ENCODE measurements at regions not wholly inside any gene's neighbourhood (a gene's known extent, or its start where the extent isn't known, plus 50 kb on each side); places are given as distances from the start of the nearest gene placed in this dataset.

DNA sequence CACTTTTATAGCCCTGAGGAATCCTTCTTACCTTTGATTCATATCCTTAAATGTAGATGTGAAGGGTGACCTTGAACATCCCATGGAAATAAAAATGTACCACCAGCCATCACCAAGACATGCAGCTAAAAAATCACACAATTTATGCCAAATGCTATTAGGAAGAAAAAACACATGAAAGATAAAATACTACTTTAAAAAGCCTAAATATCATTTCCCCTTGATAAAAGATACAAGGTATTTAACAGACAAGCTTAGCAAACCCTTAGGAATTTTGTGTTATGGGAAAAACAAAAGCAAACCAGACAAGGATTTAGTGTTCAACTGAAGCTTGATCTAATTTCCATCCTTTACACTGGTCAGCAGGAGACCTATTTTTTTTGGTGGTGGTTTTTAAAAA lies 255.0 kb downstream of the ICOS start:
- no peak for DNase-seq

DNA sequence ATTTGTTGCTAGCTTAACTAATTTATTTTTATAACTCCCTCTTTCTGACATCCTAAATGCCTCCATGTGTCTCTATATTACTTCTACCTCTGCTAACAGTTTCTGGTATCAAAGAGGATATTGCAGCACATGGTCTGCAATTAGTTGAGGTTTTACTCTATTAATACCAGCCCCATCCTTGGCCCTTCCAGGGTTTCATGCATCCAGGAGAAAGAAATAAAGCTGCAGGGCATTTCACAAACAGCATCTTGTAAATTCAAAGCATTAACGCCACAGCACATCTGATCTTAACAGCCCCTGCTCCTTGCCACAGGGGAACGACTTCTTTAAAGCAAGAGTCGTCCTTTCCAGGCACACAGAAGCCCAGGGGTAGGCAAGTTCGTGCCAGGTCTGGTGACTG lies 258.9 kb downstream of the ICOS start:
- DNase-seq = no peak

DNA sequence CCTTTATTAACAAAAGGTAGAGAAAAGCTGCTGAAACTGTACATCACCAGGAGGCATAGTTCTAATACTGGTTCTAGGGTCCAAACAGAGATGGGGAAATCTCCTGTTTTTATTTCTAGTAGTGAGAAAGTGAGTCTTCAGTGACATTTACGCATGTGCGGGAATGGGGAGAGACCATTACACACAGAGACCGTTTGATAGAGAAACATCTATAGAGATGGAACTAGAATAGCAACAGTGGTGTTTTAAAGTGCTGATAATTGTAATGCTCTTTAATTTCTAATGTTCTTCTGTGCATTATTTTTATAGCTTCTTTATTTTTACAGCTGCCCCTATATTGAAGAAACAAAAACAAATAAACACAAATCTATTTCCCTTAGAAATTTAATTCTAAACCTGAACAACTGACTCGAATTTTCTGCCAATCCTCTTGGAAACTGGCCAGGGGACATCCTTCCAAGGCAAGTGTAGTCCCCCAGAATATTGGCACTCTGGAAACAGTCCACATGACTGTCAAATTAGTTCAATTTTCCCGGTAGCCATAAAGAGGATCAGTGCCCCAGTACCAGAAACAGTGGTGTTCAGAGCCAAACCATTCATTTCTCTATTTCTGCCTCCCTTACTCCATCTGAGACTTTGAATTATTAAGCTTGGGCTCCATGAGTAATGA lies 260.9 kb downstream of the ICOS start:
- no peak for DNase-seq

DNA sequence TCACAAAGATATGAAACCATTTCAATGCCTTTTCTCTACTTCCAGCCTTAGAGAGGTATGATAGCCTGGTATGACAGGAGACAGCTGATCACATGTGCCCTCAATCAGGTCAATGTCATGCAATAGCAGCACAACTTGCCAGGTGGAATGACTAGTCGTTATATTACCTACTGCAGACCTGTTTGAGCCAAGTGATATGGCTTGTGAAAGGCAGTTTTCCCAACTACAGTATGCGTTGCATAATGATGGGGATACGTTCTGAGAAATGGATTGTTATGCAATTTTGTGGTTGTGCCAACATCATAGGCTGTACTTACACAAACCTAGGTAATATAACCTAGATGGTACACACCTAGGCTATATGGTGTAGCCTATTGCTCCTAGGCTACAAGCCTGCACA lies 262.8 kb downstream of the ICOS start:
- DNase-seq = no peak

DNA sequence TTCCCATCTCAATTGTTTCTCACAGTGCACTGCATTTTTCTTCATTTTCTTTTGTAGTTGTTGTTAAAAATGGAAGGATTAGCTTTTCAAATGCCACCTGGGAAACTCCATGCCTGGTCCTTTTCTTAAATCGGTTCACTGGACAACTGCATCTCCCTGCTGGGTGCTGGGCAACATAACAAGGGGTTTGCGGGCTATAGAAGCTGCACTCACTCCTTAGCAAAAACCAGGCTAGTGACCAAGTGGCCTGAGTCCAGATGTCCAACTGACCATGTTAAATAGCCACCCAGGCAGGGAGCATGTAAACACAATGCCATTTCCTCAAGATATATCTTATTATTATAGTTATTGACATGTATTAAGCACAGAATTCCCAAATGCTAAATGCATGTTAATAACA lies 264.9 kb downstream of the ICOS start:
- no peak for DNase-seq

DNA sequence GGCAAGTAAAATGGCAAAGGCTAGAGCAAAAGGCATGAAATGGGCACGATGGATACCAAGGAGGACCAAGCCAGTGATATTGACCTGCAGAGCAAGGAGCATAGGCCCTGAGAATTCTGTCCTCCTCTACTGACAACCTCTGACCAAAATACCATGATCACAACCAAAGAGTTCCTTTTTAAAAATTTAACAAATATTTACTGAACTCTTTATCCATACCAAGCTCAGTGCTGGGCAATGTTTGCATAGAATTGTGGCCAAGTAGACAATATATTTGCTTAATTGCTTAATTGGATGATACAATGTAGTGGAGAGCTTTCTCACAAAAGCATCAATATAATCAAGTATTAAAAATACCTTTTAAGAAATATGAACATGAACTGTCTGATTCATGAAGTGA lies 265.7 kb downstream of the ICOS start:
- no peak for DNase-seq

DNA sequence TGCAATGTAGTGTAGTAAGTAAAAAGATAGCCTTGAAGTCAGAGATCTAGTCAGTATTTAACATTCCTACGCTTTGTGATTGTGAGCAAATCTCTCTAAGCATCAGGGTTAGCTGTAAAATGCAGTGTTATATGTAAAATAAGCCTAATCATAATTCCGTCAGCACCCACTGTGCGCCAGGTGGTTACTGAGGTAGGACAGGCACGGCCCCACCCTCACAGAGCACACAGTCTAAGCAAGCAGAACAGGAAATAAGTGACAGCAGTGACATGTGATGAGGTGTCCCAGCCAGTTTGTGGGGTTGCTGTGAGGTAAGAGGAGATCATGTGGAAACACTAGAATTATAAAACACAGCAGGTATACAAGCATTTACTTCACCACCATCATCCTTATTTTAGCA lies 267.1 kb downstream of the ICOS start:
- DNase-seq = no peak

DNA sequence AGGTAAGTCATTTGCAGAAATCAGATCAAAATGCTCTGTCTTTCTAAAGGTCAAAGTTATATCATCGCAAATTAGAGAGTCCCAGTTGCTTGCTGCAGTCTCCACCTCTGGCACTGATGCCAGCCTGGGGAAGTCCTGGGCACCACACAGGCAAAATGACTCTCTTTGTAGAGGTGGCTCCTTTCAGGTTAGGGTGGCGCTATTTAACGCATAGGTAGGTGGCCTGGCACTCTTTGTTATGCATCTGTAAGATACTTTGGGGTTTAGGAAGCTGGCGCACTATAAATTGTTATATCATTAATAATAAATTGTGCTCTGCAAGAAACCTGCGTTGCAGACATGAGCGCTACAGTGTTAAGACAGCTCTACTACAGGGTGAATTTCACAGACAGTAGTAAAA lies 268.5 kb downstream of the ICOS start:
- DNase-seq = no peak

DNA sequence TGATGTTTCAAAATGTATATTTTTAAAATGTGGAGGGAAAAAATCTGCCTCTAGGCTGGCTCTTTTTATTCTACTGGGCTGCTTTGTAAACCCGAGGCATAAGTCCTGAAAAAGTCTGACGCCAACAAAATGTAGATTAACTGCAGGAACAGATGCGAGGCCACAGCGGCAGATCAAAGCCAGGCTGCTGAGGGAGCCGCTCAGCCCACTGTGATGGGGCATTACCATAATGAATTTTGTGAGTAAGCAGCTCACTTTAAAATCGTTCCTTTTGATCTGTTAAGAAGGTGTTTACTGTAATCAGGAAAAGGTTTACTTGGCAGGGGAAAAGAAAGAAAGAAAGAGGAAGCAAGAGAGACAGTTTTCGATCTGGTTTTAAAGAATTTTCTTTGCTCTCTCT lies 269.0 kb downstream of the ICOS start:
- no peak for DNase-seq

DNA sequence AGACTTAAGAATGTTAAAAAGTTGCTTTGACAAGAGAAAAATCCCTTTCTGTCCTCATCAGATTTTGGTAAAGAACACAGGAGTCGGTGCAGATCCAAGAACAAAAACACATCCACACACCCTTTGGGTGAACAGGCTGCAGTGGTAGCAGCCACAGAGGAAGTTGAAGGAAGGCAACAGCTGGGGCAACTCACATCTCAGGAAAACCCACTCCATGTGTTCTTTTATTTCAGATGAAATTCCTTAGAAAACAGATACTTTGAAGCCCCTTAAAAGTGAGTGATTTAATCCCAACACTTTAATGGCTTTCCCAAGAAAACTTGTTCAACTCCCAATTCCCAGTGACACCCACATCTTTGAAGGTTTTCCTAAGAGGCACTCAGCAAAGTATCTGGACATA lies 271.3 kb downstream of the ICOS start:
- DNase-seq = no peak

DNA sequence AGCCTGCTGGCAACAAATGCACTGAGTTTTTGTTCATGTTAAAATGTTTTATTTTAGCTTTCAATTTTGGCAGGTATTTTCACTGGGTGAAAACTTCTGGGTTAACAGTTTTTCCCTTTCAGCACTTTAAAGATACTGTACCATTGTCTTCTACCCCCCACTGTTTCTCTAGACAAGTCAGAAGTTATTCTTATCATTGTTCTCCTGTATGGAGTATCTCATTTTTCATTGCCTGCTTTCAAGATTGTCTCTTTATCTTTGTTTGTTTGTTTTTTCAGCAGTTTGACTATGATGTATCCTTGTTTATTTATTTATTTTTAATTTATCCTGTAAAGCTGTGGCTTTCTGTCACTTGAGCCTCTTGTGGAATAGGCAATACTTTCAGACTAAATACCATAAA lies 277.0 kb downstream of the ICOS start:
- DNase-seq = no peak

DNA sequence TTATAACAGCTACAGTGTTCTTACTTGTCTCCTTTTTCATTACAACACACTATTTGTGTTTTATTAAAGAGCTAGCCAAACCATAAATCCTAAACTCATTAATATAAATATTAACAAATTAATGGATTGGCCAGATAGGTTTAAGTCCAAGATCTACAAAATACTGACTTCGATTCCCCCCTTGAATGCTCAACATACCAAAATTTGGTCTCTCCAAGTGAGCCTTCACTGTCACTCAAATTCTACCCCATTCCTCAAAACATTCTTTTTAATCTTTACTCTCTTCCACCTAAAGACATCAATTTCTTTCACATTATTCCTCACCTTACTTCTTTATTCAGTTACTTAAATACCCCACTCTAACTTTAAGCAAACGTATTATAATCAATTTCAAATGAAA lies 281.5 kb downstream of the ICOS start:
- no peak for DNase-seq

DNA sequence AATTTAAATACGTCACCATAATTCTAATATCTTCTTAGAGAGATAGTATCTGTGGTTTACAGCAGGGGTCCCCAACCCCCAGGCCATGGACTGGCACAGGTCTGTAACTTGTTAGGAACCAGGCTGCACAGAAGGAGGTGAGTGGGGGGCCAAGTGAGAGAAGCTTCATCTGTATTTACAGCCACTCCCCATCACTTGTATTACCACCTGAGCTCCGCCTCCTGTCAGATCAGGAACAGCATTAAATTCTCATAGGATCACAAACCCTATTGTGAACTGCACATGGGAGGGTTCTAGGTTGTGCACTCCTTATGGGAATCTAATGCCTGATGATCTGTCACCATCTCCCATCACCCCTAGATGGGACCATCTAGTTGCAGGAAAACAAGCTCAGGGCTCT lies 282.6 kb downstream of the ICOS start:
- DNase-seq = no peak

DNA sequence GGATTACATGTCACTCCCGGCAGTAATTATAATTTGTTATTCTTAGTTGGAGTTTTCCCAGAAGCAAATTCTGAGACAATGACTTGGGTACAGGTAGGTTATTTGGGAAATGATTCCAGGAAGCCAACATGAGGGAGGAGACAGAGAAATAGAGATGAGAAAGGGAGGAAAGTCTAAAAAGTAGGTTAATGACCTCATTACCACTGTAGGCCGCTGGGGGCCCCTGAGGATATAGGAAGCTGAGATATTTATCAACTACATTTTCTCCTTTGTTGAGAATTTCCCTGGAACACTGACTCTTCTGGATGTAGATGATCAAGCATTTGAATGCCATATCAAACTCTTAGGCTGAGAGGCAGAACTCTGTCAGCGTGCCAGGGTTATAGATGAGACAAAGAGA lies 284.3 kb downstream of the ICOS start:
- DNase-seq = no peak

DNA sequence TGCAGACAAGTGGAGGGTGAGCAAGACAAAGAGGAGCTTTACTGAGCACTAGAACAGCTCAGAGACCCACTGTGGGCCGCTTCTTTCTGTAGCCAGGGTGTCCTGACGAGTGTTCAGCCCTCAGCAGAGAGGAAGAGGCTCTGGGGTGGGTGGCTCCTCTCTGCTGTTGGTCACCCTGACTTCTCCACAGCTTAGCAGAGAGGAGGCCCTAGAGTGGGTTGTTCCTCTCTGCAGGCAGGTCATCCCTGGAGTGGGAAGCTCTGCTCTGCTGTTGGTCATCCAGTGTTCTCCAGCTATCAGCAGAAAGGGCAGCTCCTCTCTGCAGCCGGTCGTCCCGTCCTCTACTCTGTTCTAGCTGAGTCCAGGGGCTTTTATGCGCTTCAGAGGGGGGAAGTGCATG lies 286.5 kb downstream of the ICOS start:
- DNase-seq = no peak

DNA sequence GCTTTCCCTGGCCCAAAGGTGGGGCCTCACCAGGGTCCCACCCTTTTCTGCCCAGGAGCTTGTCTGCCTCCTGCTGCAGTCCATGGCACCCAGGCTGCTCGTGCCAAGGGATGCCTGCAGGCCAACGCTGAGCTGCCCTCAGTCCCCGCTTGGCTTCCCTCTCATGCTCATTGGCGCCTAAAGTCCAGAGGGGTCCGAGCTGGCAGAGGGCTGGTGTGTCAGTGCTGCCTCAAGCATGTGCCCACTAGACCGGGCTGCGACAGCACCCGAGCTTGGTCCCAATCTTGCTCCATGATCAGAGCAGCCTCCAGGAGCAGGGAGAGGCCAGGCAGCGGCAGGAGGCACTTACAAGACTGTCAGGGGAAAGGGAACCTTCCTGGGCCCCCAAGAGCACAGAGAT lies 287.0 kb downstream of the ICOS start:
- DNase-seq = no peak

DNA sequence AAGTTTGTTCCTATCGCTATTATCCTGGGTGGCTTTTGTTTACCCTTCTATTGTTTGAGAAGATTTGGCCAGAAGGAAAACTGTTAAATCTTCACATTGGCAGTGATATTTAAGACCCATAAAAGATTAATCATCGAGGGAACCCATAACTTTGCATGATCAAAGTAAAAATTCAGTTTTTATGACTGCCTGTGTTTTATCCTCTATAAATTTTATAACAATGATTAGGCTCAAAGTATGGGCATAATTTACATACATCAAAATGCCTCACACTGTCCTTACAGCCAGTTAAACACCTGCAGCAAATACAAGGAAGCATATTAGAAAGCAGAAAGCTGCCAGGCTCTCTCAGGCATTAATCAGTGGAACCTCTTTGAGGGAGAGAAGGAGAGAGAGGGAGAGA lies 289.1 kb downstream of the ICOS start:
- no peak for DNase-seq

DNA sequence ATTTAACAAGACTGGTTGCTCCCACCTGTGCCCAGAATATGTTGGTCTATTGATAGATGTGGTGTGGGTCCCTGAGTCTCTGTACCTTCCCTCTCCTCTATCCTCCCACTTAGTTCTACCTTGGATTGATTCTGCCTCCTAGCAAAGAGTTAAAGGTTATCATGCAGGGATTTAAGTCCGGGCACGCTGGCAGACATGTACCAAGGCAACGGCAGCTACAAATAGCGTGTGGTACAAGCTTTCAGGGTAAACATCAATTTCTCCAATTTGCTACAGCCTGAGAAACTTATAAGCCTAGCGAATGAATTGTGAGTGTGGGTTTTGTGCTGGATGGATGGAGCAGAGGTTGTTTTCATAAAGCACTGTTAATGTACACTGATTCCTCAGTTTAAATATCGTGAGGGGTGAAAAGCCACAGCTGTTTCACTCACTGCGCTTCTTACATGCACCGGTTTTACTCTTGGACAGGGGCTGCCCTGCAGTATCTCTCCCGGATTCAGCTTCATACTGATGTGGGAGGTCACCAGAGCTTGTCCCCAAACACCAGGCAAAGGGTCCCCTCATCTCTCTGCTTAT lies 289.8 kb downstream of the ICOS start:
- DNase-seq = no peak

DNA sequence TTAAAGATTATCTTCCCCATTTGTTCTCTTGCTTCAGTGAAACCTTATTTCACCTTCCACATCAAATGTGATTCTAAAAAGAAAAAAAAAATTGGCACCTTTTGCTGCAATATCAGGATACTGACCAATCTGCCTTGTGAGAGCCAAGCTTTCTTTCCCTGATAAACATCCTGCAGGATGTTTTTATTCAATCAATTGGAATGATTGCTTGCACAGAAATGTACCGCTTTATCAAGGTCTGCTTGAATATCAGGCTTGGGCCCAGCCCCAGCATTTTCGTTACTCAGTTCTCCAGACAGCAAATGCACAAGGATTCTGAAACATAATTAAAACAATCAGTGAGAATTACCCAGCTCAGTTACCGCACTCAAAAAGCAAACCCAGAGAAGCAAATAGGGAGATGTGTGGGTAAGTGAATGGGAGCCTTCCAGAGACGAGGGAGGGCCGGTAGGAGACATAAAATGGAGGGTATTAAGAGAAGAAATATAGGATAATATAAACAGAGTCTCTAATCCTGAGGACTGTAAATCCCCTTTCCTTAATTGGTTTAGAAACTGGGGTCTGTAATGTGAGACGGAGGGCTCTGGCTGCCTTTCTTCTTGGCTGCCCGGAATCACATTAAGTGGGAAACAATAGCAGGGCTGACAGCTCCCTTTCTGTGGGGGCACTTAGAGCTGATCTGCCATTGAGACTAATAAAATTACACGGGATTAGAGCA lies 291.8 kb downstream of the ICOS start:
- DNase-seq = no peak

DNA sequence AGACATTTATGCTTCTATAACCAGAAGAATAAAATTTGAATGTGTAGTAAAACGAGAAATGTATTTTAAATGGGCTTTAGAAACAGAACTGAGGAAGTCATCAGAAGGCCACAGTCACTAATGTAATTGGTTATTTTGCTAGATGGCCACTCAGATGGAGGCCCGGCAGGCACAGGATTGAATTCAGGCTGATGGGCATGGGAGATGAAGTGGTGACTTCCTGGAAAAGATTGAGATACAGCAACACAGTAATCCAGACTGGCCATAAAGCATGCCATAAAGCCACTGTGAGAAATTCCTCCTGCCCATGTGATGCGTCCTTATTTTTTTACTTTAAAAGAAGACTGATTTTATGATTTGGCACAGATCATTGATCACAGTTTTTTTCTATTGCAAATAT lies 297.7 kb downstream of the ICOS start:
- DNase-seq = no peak

DNA sequence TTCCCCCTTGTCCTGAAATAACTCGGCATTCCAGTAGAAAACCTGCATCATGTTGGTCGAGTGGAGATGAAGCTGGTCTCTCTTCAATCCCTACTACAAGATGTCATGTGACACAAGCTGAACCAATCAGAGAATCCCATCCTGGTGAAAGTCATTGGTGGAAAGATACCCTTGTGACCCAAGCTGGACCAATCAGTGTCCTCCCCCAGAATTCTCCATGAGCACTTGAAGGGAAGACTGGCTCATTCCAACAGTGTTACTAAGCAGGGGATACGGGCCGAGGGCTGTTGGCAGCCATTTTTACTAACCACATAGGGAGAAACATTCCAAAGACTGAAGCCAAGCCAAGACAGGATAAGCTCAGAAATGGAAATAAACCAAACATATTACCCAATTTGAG lies 298.3 kb downstream of the ICOS start:
- no peak for DNase-seq

DNA sequence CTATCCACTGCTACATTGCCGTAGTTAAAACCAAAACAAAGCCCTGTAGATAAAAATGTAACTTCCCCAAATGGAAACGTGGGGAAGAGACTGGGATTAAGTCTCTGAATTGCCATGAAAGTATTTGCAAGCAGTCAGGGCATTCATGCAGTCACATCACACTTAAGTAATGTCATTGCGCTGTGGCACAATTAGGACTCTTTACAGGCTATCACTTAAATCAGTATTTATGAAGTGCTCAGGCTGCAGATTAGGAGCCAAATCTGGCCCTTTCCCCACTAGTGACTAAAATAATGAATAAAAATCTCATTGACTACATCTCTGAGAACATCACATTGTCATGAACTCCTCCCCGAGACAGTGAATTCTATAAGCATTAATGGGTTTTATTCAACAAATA lies 300.9 kb downstream of the ICOS start:
- DNase-seq = no peak

DNA sequence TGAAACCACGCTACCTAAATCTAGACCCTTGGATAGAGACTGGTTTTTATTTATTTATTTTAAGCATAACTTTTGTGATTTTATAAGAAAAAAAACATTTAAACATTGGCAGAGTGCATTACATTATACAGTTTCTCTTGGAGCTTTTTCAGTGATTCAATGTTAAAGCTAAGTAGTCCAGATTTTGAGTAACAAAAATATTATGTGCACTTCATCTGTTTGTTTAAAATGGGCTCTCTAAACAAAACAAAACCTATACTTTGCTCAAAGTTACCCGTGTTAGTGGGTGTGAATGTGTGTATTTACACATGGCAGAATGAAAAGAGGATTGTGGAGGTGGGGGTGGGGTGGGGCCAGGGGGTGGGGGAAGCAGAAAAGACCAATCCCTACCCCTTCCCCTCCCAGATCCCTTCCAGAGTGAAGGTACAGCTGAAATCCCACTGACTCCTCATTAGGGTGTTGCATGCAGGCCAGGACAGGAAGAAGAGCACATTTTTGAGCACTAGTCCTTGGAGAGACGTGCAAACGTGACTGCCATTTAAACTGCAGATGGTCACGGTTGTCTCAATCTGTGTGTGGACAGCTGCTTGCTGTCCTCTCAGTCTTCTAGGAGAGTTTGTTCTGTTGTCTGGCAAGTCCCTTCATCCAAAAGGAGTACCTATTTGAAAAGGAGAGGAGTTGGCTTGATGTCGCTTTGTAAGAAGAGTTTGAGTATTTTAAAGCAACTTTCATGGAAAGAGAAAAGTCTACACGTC lies 303.0 kb downstream of the ICOS start:
- DNase-seq = no peak

DNA sequence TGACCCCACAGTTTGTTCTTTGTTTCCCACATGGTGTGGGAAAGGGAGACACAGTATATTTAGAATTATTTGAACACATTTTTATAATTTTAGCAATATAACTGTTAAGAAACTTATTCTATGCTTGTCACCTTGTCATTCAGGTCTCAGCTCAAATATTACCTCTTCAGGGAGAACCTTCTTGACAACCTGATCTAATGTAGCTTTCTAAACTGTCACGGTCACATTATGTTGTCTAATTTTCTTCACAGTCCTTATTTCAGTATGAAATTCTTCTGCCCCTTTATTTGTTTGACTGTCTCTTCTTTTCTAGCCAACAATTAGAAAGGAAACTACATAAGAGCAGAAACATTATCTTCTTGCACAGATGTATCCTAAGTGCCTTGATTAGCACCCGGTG lies 304.3 kb upstream of the PARD3B start:
- DNase-seq = no peak
